Mucosa of descending colon (tissue), 3 donors: ENCODE measurements at regions not wholly inside any gene's neighbourhood (a gene's known extent, or its start where the extent isn't known, plus 50 kb on each side); places are given as distances from the start of the nearest gene placed in this dataset.

Source experiments
- ATAC-seq: fragments of 200-7000 bp; cut with Tn5 transposase; one replicate; pipeline ENCODE4 v1.9.1; 2020; ENCODE audit warnings: mild to moderate bottlenecking, moderate library complexity
- DNase-seq, 3 donors: peaks; one replicate each; pipeline ENCODE4 v3.0.0-alpha.2; 2020
- H3K36me3 ChIP-seq: fragments of 200-600 bp; one replicate; pipeline ENCODE4 v1.8.0; 2021; ENCODE audit warnings: low read depth, mild to moderate bottlenecking
- H3K4me1 ChIP-seq: fragments of 200-600 bp; one replicate; pipeline ENCODE4 v1.8.0; 2021; ENCODE audit warnings: low read depth, mild to moderate bottlenecking
- H3K4me3 ChIP-seq: fragments of 200-600 bp; one replicate; pipeline ENCODE4 v1.8.0; 2021; ENCODE audit warnings: mild to moderate bottlenecking
- H3K9me3 ChIP-seq: fragments of 200-600 bp; one replicate; pipeline ENCODE4 v1.8.0; 2021; ENCODE audit warnings: mild to moderate bottlenecking
- CTCF ChIP-seq: fragments of 200-600 bp; IDR thresholded peaks from one replicate; pipeline ENCODE4 v1.8.0; 2022; ENCODE audit warnings: antibody characterized with exemption, mild to moderate bottlenecking
- intact Hi-C, 2 donors: fragments of 100-400 bp; cut with DNase I in 1 of 2; cut with micrococcal nuclease in 1 of 2; formaldehyde crosslinking; loops; one replicate each; pipeline versions ENCODE4 v1.11.0 to v1.11.1; 2022; cut with DNase I, micrococcal nuclease
- donor health status: DM: no; HTN: no; CAD: no; lungs with moderate emphysema.
- donor health status: DM: no; HTN: no; CAD: no.
- donor health status: DM: no; HTN: yes; CAD: no.

DNA sequence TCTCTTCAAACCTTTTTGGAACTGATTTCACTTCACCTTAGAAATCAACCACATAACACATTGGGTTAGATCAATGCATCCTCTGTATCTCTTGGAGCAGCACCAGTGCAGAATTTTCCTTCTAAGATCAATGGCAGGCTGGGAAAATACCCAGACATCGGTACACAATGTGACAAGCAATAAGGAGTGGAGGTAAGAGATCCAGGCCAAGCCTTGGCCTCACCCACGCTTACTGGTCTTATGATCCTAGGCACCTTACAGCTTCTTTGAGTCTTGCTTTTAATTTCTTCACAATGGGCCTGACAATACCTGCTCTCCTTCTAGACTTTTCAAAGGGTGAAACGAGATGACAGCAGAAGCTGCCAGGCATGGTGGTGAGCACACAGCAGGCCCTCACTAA, 232.0 kb downstream of the LACC1 start:
- H3K4me1 ChIP-seq: peaks cover 24% of the 10 kb centered on the region
- intact Hi-C loops: no loop called here
- no peaks in the 10 kb centered on the region for H3K9me3 ChIP-seq
- H3K4me3 ChIP-seq: no peak overlapping the region
- H3K36me3 ChIP-seq: peaks cover 3% of the 10 kb centered on the region
- no peak for TF ChIP-seq CTCF
- ATAC-seq (no peak), DNase-seq (no peak)

- Histone ChIP-seq H3K4me3 (no peak overlapping the region), H3K4me1 (peaks cover 22% of the 10 kb centered on the region), H3K36me3 (peaks cover 3% of the 10 kb centered on the region), H3K9me3 (no peaks in the 10 kb centered on the region)
- intact Hi-C loops: no loop called here
- ATAC-seq (no peak), DNase-seq (no peak)
- no peak for TF ChIP-seq CTCF
Measured at GRCh38 chr13:44112700-44113329, 233.1 kb downstream of the LACC1 start.

- ATAC-seq (peak; percentile 23), DNase-seq (no peak)
- Histone ChIP-seq H3K9me3 (no peaks in the 10 kb centered on the region), H3K4me3 (no peak overlapping the region), H3K36me3 (peaks cover 3% of the 10 kb centered on the region), H3K4me1 (peaks cover 7% of the 10 kb centered on the region)
- intact Hi-C loops: no loop called here
- TF ChIP-seq CTCF: no peak
Measured at GRCh38 chr13:44116562-44117332, 237.0 kb downstream of the LACC1 start.

DNA sequence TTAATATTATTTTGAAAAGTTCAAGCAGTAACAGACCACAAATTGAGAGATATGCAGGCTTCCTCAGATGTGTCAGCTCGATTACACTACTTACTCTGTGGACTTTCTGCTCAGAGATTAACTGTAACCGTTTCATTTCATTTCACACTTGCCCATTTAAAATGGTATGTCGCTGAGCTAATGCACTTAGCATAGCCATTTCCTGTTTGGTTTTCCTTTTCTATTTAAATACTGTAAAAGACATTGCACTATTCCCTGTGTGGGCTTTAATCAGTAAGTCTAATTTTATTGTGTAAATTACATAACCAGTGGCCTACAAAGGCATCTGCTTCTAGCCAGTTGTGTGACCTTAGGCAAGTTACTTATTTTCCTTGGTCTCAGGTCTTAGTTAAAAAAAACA, 237.6 kb downstream of the LACC1 start:
- intact Hi-C loops: no loop called here
- Histone ChIP-seq H3K4me3 (no peak overlapping the region), H3K4me1 (peaks cover 7% of the 10 kb centered on the region), H3K36me3 (no peaks in the 10 kb centered on the region), H3K9me3 (no peaks in the 10 kb centered on the region)
- ATAC-seq (peak; percentile 62), DNase-seq (no peak)
- TF ChIP-seq CTCF: no peak

GRCh38 chr13:44117816-44118215, 238.1 kb downstream of the LACC1 start:
- no peak for ATAC-seq
- no peaks in the 10 kb centered on the region for H3K36me3 ChIP-seq
- DNase-seq: no peak
- no peak for TF ChIP-seq CTCF
- intact Hi-C loops: no loop called here
- H3K4me1 ChIP-seq: peaks cover 7% of the 10 kb centered on the region
- no peak overlapping the region for H3K4me3 ChIP-seq
- no peaks in the 10 kb centered on the region for H3K9me3 ChIP-seq
